K562 (cell line): ENCODE measurements at regions not wholly inside any gene's neighbourhood (a gene's known extent, or its start where the extent isn't known, plus 50 kb on each side); places are given as distances from the start of the nearest gene placed in this dataset.

Source experiments
- E2F3 ChIP-seq: fragments of 250-450 bp; sonication (Bioruptor Pico); IDR thresholded peaks from 2 replicates; pipeline ENCODE4 v1.4.0; 2020; ENCODE audit warnings: mild to moderate bottlenecking
- MEF2D ChIP-seq: conservative IDR thresholded peaks from 2 replicates; pipeline ENCODE4 v1.6.1; 2016; ENCODE audit warnings: low read depth, missing genetic modification characterization, missing compliant biosample characterization

DNA sequence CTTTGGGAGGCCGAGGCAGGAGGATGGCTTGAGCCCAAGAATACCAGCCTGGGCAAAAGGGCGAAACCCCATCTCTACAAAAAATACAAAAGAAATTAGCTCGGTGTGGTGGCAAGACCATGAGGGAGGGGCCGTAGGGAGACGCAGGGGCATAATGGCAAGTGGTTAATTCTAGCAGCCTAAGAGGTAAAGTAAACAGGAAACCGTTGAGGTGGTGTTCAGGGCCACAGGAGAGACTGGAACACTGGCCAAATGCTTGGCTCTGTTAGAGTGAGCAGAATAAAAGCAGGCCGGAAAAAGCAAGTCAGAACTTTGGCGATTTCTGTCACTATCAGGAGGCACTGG lies 89.2 kb downstream of the RIPK4 start:
- TF ChIP-seq E2F3 (CRISPR knock-in tag) (no peak), MEF2D (no peak)
